Breast epithelium (tissue), 3 donors: ENCODE measurements at regions not wholly inside any gene's neighbourhood (a gene's known extent, or its start where the extent isn't known, plus 50 kb on each side); places are given as distances from the start of the nearest gene placed in this dataset.

Source experiments
- POLR2A ChIP-seq: fragments of 450-650 bp; IDR thresholded peaks from one replicate; pipeline ENCODE4 v1.6.1; 2016; ENCODE audit warnings: antibody characterized with exemption, mild to moderate bottlenecking, moderate library complexity
- TF ChIP-seq, protein P1 (sequence below), 3 donors: fragments of 450-650 bp; IDR thresholded peaks; one replicate each; pipeline ENCODE4 v1.5.1; 2016 to 2017; ENCODE audit warnings: antibody characterized with exemption in 3 of 3, mild to moderate bottlenecking in 3 of 3, moderate library complexity in 3 of 3

DNA sequence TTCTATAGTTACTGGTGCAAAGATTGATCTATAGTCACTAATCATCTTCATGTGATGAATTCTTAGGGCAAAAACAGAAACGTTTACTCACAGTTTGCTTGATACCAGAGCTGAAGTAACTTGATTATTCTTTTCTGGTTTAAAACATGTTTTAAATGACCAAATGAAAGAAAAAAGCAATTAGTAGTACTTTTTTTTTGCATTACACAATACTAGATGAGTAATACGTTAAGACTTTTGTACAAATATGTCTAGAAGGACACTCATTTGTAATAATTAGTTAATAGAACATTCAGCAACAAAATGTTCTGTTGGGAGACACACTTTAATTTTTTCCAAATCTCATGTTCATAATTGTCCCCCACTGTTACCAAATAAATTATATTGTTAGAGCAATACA, 523.2 kb downstream of the SOX2 start:
- TF ChIP-seq, protein P1, sequence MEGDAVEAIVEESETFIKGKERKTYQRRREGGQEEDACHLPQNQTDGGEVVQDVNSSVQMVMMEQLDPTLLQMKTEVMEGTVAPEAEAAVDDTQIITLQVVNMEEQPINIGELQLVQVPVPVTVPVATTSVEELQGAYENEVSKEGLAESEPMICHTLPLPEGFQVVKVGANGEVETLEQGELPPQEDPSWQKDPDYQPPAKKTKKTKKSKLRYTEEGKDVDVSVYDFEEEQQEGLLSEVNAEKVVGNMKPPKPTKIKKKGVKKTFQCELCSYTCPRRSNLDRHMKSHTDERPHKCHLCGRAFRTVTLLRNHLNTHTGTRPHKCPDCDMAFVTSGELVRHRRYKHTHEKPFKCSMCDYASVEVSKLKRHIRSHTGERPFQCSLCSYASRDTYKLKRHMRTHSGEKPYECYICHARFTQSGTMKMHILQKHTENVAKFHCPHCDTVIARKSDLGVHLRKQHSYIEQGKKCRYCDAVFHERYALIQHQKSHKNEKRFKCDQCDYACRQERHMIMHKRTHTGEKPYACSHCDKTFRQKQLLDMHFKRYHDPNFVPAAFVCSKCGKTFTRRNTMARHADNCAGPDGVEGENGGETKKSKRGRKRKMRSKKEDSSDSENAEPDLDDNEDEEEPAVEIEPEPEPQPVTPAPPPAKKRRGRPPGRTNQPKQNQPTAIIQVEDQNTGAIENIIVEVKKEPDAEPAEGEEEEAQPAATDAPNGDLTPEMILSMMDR (IDR thresholded peaks at IDR 0.05): no peak
- TF ChIP-seq POLR2A: no peak
